ENCODE measurements at regions not wholly inside any gene's neighbourhood (a gene's known extent, or its start where the extent isn't known, plus 50 kb on each side); places are given as distances from the start of the nearest gene placed in this dataset.
"Not testable (repeated sequence)": the region's sequence is repeated elsewhere in the genome, so short reads cannot be mapped to it uniquely, and the experiment has no call there.

DNA sequence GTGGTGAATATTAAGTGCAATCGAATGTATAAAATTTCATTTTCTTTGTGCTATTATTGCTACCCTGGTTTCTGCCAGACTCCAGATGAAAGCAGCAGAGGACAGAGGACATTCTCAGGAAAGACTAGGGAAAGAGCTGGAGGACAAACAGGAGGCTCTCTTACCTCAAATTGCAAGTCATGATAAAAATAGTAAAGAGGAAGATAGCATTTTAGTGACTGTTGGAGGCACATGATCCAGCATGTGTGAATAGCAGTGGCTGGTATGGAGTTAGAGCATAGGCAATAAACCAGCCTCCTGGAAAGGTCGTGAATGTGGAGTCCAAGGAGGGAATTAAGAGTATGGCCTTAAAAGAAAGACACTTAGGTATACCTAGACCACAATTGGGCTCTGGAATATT lies 1040.0 kb downstream of the STPG2 start:
- H3K27me3 ChIP-seq (ENCODE audit: insufficient read depth, low read length) = no peaks in the 10 kb centered on the region
- no peaks in the 10 kb centered on the region for H3K36me3 ChIP-seq (ENCODE audit: insufficient read depth, low read length)
- no peak overlapping the region for H2AFZ ChIP-seq (ENCODE audit: low read depth, low read length)
- no peak overlapping the region for H3K4me3 ChIP-seq (ENCODE audit: low read length)
- H3K4me1 ChIP-seq (ENCODE audit: insufficient read depth, low read length) = no peaks in the 10 kb centered on the region
- no peaks in the 10 kb centered on the region for H3K9me3 ChIP-seq (ENCODE audit: low read length)

- Histone ChIP-seq H3K9me3 (ENCODE audit: low read length) (no peaks in the 10 kb centered on the region), H3K4me3 (ENCODE audit: low read length) (no peak overlapping the region), H3K4me1 (ENCODE audit: insufficient read depth, low read length) (no peaks in the 10 kb centered on the region), H3K36me3 (ENCODE audit: insufficient read depth, low read length) (no peaks in the 10 kb centered on the region), H3K27me3 (ENCODE audit: insufficient read depth, low read length) (no peaks in the 10 kb centered on the region), H2AFZ (ENCODE audit: low read depth, low read length) (no peak overlapping the region)
Observed at GRCh38 chr4:97104006-97104405, 1039.3 kb downstream of the STPG2 start.

DNA sequence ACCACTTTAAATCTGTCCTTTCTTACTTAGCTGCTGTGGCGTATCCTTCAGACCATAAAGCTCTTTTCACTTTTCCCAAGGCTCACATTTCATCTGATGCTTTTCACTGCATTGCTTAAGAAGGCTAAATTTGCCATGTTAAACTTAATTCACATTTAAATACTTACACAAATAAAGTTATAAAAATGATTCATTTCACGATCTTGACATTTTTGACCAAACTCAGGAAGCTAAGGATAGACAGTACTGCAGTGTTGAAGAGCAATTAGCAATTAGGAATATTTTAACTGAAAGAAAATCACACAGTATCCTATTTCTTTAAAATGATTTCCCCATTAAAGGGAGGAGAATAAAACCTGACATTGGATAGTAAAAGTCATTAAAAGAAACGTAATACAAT lies 1038.6 kb downstream of the STPG2 start:
- Histone ChIP-seq H2AFZ (ENCODE audit: low read depth, low read length) (no peak overlapping the region), H3K36me3 (ENCODE audit: insufficient read depth, low read length) (no peaks in the 10 kb centered on the region), H3K4me3 (ENCODE audit: low read length) (no peak overlapping the region), H3K27me3 (ENCODE audit: insufficient read depth, low read length) (no peaks in the 10 kb centered on the region), H3K4me1 (ENCODE audit: insufficient read depth, low read length) (no peaks in the 10 kb centered on the region), H3K9me3 (ENCODE audit: low read length) (no peaks in the 10 kb centered on the region)

- H3K4me1 ChIP-seq (ENCODE audit: insufficient read depth, low read length) = no peaks in the 10 kb centered on the region
Observed at GRCh38 chr4:97105347-97106099, 1037.8 kb downstream of the STPG2 start.

GRCh38 chr4:97106161-97106560 lies 1037.1 kb downstream of the STPG2 start:
- Histone ChIP-seq H3K4me3 (ENCODE audit: low read length) (no peak overlapping the region), H2AFZ (ENCODE audit: low read depth, low read length) (no peak overlapping the region), H3K4me1 (ENCODE audit: insufficient read depth, low read length) (no peaks in the 10 kb centered on the region), H3K36me3 (ENCODE audit: insufficient read depth, low read length) (no peaks in the 10 kb centered on the region), H3K9me3 (ENCODE audit: low read length) (no peaks in the 10 kb centered on the region), H3K27me3 (ENCODE audit: insufficient read depth, low read length) (no peaks in the 10 kb centered on the region)

More at GRCh38 chr4:97105347-97106099, 1037.8 kb downstream of the STPG2 start:
- Histone ChIP-seq H3K9me3 (ENCODE audit: low read length) (no peaks in the 10 kb centered on the region), H3K36me3 (ENCODE audit: insufficient read depth, low read length) (no peaks in the 10 kb centered on the region), H2AFZ (ENCODE audit: low read depth, low read length) (no peak overlapping the region), H3K4me3 (ENCODE audit: low read length) (no peak overlapping the region), H3K27me3 (ENCODE audit: insufficient read depth, low read length) (no peaks in the 10 kb centered on the region)

- H3K36me3 ChIP-seq (ENCODE audit: insufficient read depth, low read length) = no peaks in the 10 kb centered on the region
- no peaks in the 10 kb centered on the region for H3K4me1 ChIP-seq (ENCODE audit: insufficient read depth, low read length)
- no peaks in the 10 kb centered on the region for H3K9me3 ChIP-seq (ENCODE audit: low read length)
- H3K27me3 ChIP-seq (ENCODE audit: insufficient read depth, low read length) = no peaks in the 10 kb centered on the region
- H2AFZ ChIP-seq (ENCODE audit: low read depth, low read length) = no peak overlapping the region
- H3K4me3 ChIP-seq (ENCODE audit: low read length) = no peak overlapping the region
Observed at GRCh38 chr4:97110506-97110905, 1032.8 kb downstream of the STPG2 start.

DNA sequence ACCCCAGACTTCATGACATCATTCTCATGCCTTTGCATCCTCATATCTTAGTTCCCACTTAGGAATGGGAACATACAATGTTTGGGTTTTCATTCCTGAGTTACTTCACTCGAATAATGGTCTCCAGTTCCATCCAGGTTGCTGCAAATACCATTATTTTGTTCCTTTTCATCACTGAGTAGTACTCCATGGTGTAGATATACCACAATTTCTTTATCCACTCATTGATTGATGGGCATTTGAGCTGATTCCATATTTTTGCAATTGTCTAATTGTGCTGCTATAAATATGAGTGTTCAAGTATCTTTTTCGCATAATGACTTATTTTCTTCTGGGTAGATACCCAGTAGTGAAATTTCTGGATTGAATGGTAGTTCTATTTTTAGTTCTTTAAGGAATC lies 1026.8 kb downstream of the STPG2 start:
- Histone ChIP-seq H3K4me1 (ENCODE audit: insufficient read depth, low read length) (no peaks in the 10 kb centered on the region), H2AFZ (ENCODE audit: low read depth, low read length) (no peak overlapping the region), H3K36me3 (ENCODE audit: insufficient read depth, low read length) (no peaks in the 10 kb centered on the region), H3K27me3 (ENCODE audit: insufficient read depth, low read length) (no peaks in the 10 kb centered on the region), H3K4me3 (ENCODE audit: low read length) (no peak overlapping the region), H3K9me3 (ENCODE audit: low read length) (no peaks in the 10 kb centered on the region)

- H3K36me3 ChIP-seq (ENCODE audit: insufficient read depth, low read length) = no peaks in the 10 kb centered on the region
- H2AFZ ChIP-seq (ENCODE audit: low read depth, low read length) = no peak overlapping the region
- no peaks in the 10 kb centered on the region for H3K9me3 ChIP-seq (ENCODE audit: low read length)
- no peaks in the 10 kb centered on the region for H3K27me3 ChIP-seq (ENCODE audit: insufficient read depth, low read length)
- no peak overlapping the region for H3K4me3 ChIP-seq (ENCODE audit: low read length)
- no peaks in the 10 kb centered on the region for H3K4me1 ChIP-seq (ENCODE audit: insufficient read depth, low read length)
Observed at GRCh38 chr4:97121493-97121892, 1021.8 kb downstream of the STPG2 start.

- H3K9me3 ChIP-seq (ENCODE audit: low read length) = no peaks in the 10 kb centered on the region
- no peak overlapping the region for H3K4me3 ChIP-seq (ENCODE audit: low read length)
- H2AFZ ChIP-seq (ENCODE audit: low read depth, low read length) = no peak overlapping the region
- no peaks in the 10 kb centered on the region for H3K36me3 ChIP-seq (ENCODE audit: insufficient read depth, low read length)
- H3K27me3 ChIP-seq (ENCODE audit: insufficient read depth, low read length) = no peaks in the 10 kb centered on the region
- no peaks in the 10 kb centered on the region for H3K4me1 ChIP-seq (ENCODE audit: insufficient read depth, low read length)
Observed at GRCh38 chr4:97123573-97123972, 1019.7 kb downstream of the STPG2 start.

- Histone ChIP-seq H3K4me3 (ENCODE audit: low read length) (no peak overlapping the region), H3K9me3 (ENCODE audit: low read length) (no peaks in the 10 kb centered on the region), H3K4me1 (ENCODE audit: insufficient read depth, low read length) (peaks cover 2% of the 10 kb centered on the region), H3K36me3 (ENCODE audit: insufficient read depth, low read length) (no peaks in the 10 kb centered on the region), H3K27me3 (ENCODE audit: insufficient read depth, low read length) (no peaks in the 10 kb centered on the region), H2AFZ (ENCODE audit: low read depth, low read length) (no peak overlapping the region)
Observed at GRCh38 chr4:97132435-97132834, 1010.8 kb downstream of the STPG2 start.

DNA sequence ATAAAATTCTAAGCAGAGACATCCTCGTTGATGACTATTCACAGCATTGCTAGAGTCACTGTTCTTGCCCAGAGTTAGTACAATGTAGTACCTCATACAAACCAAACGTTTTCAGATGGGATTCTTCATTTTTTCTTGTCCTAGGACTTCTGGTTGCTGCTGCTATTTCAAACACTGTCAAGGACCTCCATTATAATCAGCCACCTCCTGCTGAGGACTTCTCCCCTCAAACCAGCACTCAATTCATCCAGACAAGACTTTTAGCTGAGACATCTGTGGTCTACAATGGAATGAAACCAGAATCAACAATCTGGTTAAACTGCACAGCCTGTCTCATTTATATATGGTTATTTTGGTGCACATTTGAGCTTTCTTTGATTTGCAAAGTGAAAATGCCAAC lies 1008.8 kb downstream of the STPG2 start:
- H3K4me1 ChIP-seq (ENCODE audit: insufficient read depth, low read length) = peaks cover 2% of the 10 kb centered on the region
- H3K9me3 ChIP-seq (ENCODE audit: low read length) = no peaks in the 10 kb centered on the region
- H3K4me3 ChIP-seq (ENCODE audit: low read length) = no peak overlapping the region
- H3K36me3 ChIP-seq (ENCODE audit: insufficient read depth, low read length) = no peaks in the 10 kb centered on the region
- H3K27me3 ChIP-seq (ENCODE audit: insufficient read depth, low read length) = no peaks in the 10 kb centered on the region
- H2AFZ ChIP-seq (ENCODE audit: low read depth, low read length) = no peak overlapping the region

DNA sequence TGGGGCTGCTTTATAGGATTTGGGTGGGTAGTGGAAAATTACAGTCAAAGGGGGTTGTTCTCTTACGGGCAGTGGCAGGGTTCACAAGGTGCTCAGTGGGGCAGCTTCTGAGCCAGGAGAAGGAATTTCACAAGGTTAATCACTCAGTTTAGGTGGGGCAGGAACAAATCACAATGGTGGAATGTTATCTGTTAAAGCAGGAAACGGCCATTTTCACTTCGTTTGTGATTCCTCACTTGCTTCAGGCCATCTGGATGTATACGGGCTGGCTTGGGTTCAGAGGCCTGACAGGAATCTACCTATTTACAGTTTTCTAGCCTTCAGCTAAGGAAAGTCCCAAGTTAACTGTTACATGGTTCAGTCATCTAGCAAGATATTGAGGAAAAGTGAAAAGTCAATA lies 1003.5 kb downstream of the STPG2 start:
- Histone ChIP-seq H3K9me3 (ENCODE audit: low read length) (no peaks in the 10 kb centered on the region), H2AFZ (ENCODE audit: low read depth, low read length) (no peak overlapping the region), H3K4me3 (ENCODE audit: low read length) (no peak overlapping the region), H3K27me3 (ENCODE audit: insufficient read depth, low read length) (no peaks in the 10 kb centered on the region), H3K4me1 (ENCODE audit: insufficient read depth, low read length) (no peaks in the 10 kb centered on the region), H3K36me3 (ENCODE audit: insufficient read depth, low read length) (no peaks in the 10 kb centered on the region)

DNA sequence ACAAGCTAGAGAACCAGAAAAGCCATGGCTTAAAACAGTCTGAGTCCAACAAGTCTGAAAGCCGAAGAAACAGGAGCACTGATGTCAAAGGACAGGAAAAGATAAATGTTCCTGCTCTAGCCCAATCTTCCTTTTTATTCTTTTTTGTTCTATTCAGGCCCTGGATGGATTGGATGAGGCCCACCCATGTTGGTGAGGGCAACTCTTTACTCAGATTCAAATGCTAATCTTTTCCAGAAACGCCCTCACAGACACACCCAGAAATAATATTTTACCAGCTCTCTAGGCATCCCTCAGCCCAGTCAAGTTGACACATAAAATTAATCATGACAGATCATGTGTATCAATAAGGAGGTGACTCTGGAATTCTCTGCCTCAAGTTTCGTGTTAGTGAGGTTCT lies 1002.7 kb downstream of the STPG2 start:
- Histone ChIP-seq H3K36me3 (ENCODE audit: insufficient read depth, low read length) (no peaks in the 10 kb centered on the region), H3K27me3 (ENCODE audit: insufficient read depth, low read length) (no peaks in the 10 kb centered on the region), H3K9me3 (ENCODE audit: low read length) (no peaks in the 10 kb centered on the region), H2AFZ (ENCODE audit: low read depth, low read length) (no peak overlapping the region), H3K4me1 (ENCODE audit: insufficient read depth, low read length) (no peaks in the 10 kb centered on the region), H3K4me3 (ENCODE audit: low read length) (no peak overlapping the region)

- H3K4me1 ChIP-seq (ENCODE audit: insufficient read depth, low read length); H3K36me3 ChIP-seq (ENCODE audit: insufficient read depth, low read length); H3K9me3 ChIP-seq (ENCODE audit: low read length); H2AFZ ChIP-seq (ENCODE audit: low read depth, low read length); H3K27me3 ChIP-seq (ENCODE audit: insufficient read depth, low read length); H3K4me3 ChIP-seq (ENCODE audit: low read length): not testable (repeated sequence)
Observed at GRCh38 chr4:97141332-97141731, 1001.9 kb downstream of the STPG2 start.

All from neuron (in vitro differentiated cells).